GM21576 (cell line): ENCODE measurements at regions not wholly inside any gene's neighbourhood (a gene's known extent, or its start where the extent isn't known, plus 50 kb on each side); places are given as distances from the start of the nearest gene placed in this dataset.

Experiments
- ATAC-seq: cut with Tn5 transposase; IDR thresholded peaks from one replicate; pipeline ENCODE4 v1.9.1; 2021; ENCODE audit warnings: mild to moderate bottlenecking, moderate library complexity; ENCODE audit not compliant: unreplicated experiment

GRCh38 chr9:108724122-108724521 lies 131.7 kb downstream of the ACTL7B start:
- ATAC-seq = no peak

- no peak for ATAC-seq
Measured at GRCh38 chr9:108722396-108722795, 133.4 kb downstream of the ACTL7B start.

- no peak for ATAC-seq
Measured at GRCh38 chr9:108720191-108720642, 135.6 kb downstream of the ACTL7B start.

GRCh38 chr9:108710424-108710823 lies 145.4 kb downstream of the ACTL7B start:
- ATAC-seq = no peak

GRCh38 chr9:108709997-108710396 lies 145.8 kb downstream of the ACTL7B start:
- no peak for ATAC-seq

- ATAC-seq = no peak
Measured at GRCh38 chr9:108709126-108709525, 146.7 kb downstream of the ACTL7B start.

- ATAC-seq = no peak
Measured at GRCh38 chr9:108708448-108708847, 147.3 kb downstream of the ACTL7B start.

- ATAC-seq = no peak
Measured at GRCh38 chr9:108707120-108707519, 148.7 kb downstream of the ACTL7B start.

- ATAC-seq = no peak
Measured at GRCh38 chr9:108704156-108704852, 151.5 kb downstream of the ACTL7B start.

- ATAC-seq = no peak
Measured at GRCh38 chr9:108703429-108703828, 152.4 kb downstream of the ACTL7B start.

- ATAC-seq = no peak
Measured at GRCh38 chr9:108702681-108703080, 153.1 kb downstream of the ACTL7B start.

- ATAC-seq = no peak
Measured at GRCh38 chr9:108698801-108699200, 157.0 kb downstream of the ACTL7B start.

GRCh38 chr9:108698231-108698630 lies 157.6 kb downstream of the ACTL7B start:
- ATAC-seq = no peak

GRCh38 chr9:108696156-108696555 lies 159.6 kb downstream of the ACTL7B start:
- no peak for ATAC-seq

- no peak for ATAC-seq
Measured at GRCh38 chr9:108694170-108694569, 161.6 kb downstream of the ACTL7B start.

- no peak for ATAC-seq
Measured at GRCh38 chr9:108691614-108692013, 164.2 kb downstream of the ACTL7B start.

GRCh38 chr9:108688676-108689075 lies 167.1 kb downstream of the ACTL7B start:
- ATAC-seq = no peak

GRCh38 chr9:108688051-108688450 lies 167.7 kb downstream of the ACTL7B start:
- ATAC-seq = no peak

GRCh38 chr9:108687006-108687987 lies 168.5 kb downstream of the ACTL7B start:
- no peak for ATAC-seq

- ATAC-seq = no peak
Measured at GRCh38 chr9:108684288-108685025, 171.3 kb downstream of the ACTL7B start.

- no peak for ATAC-seq
Measured at GRCh38 chr9:108683245-108683644, 172.5 kb downstream of the ACTL7B start.
